ENCODE measurements at regions not wholly inside any gene's neighbourhood (a gene's known extent, or its start where the extent isn't known, plus 50 kb on each side); places are given as distances from the start of the nearest gene placed in this dataset.

- ATAC-seq (ENCODE audit: poor library complexity): no peak
- intact Hi-C loops (cut with DNase I, micrococcal nuclease): no loop called here
These were observed 308.9 kb downstream of the RWDD3 start for GRCh38 chr1:95542936-95543335.

GRCh38 chr1:95547005-95547404 lies 313.0 kb downstream of the RWDD3 start:
- Mint-ChIP-seq H3K4me1 (ENCODE audit: low read depth) (no peaks in the 10 kb centered on the region), H3K27me3 (no peaks in the 10 kb centered on the region), H3K36me3 (ENCODE audit: low read depth) (no peaks in the 10 kb centered on the region), H3K9me3 (peaks cover 3% of the 10 kb centered on the region), H3K27ac (no peak overlapping the region), H3K4me3 (no peak overlapping the region)
- DNase-seq: no peak
- Histone ChIP-seq H3K27ac (ENCODE audit: low read depth in 1 of 2, low read length in 2 of 2) (no peak overlapping the region), H3K4me3 (ENCODE audit: low read length) (no peak overlapping the region), H3K36me3 (ENCODE audit: insufficient read depth, low read length) (no peaks in the 10 kb centered on the region), H3K27me3 (ENCODE audit: control insufficient read depth in 1 of 2, insufficient read depth in 2 of 2, low read length in 2 of 2) (no peaks in the 10 kb centered on the region), H3K9me3 (ENCODE audit: control insufficient read depth in 1 of 2, insufficient read depth in 1 of 2, low read length in 2 of 2) (no peaks in the 10 kb centered on the region), H3K4me1 (ENCODE audit: insufficient read depth, low read length) (no peaks in the 10 kb centered on the region)
- ChIA-PET POLR2A (no interaction called here), CTCF (no interaction called here)
- ATAC-seq (ENCODE audit: poor library complexity): no peak
- TF ChIP-seq CTCF (IDR thresholded peaks at IDR 0.05): no peak
- intact Hi-C loops (cut with DNase I, micrococcal nuclease): no loop called here

More at GRCh38 chr1:95542936-95543335, 308.9 kb downstream of the RWDD3 start:
- H3K27ac ChIP-seq (ENCODE audit: low read depth in 1 of 2, low read length in 2 of 2): no peak overlapping the region
- Mint-ChIP-seq H3K9me3 (no peaks in the 10 kb centered on the region), H3K4me3 (no peak overlapping the region), H3K36me3 (ENCODE audit: low read depth) (no peaks in the 10 kb centered on the region), H3K27ac (no peak overlapping the region), H3K4me1 (ENCODE audit: low read depth) (no peaks in the 10 kb centered on the region), H3K27me3 (no peaks in the 10 kb centered on the region)
- ChIA-PET CTCF (no interaction called here), POLR2A (no interaction called here)
- no peak for TF ChIP-seq CTCF (IDR thresholded peaks at IDR 0.05)
- DNase-seq: no peak
- no peak overlapping the region for H3K4me3 ChIP-seq (ENCODE audit: low read length)
- H3K4me1 ChIP-seq (ENCODE audit: insufficient read depth, low read length): no peaks in the 10 kb centered on the region
- no peaks in the 10 kb centered on the region for H3K9me3 ChIP-seq (ENCODE audit: control insufficient read depth in 1 of 2, insufficient read depth in 1 of 2, low read length in 2 of 2)
- no peaks in the 10 kb centered on the region for H3K36me3 ChIP-seq (ENCODE audit: insufficient read depth, low read length)
- no peaks in the 10 kb centered on the region for H3K27me3 ChIP-seq (ENCODE audit: control insufficient read depth in 1 of 2, insufficient read depth in 2 of 2, low read length in 2 of 2)

GRCh38 chr1:95548211-95548610 lies 314.2 kb downstream of the RWDD3 start:
- H3K36me3 Mint-ChIP-seq (ENCODE audit: low read depth): no peaks in the 10 kb centered on the region
- no peak overlapping the region for H3K4me3 Mint-ChIP-seq
- H3K27ac Mint-ChIP-seq: no peak overlapping the region
- no peaks in the 10 kb centered on the region for H3K4me1 ChIP-seq (ENCODE audit: insufficient read depth, low read length)
- ChIA-PET CTCF (no interaction called here), POLR2A (no interaction called here)
- H3K4me3 ChIP-seq (ENCODE audit: low read length): no peak overlapping the region
- DNase-seq (no peak), ATAC-seq (ENCODE audit: poor library complexity) (no peak)
- intact Hi-C loops (cut with DNase I, micrococcal nuclease): no loop called here
- H3K9me3 ChIP-seq (ENCODE audit: control insufficient read depth in 1 of 2, insufficient read depth in 1 of 2, low read length in 2 of 2): no peaks in the 10 kb centered on the region
- H3K27ac ChIP-seq (ENCODE audit: low read depth in 1 of 2, low read length in 2 of 2): no peak overlapping the region
- no peak for TF ChIP-seq CTCF (IDR thresholded peaks at IDR 0.05)
- H3K27me3 ChIP-seq (ENCODE audit: control insufficient read depth in 1 of 2, insufficient read depth in 2 of 2, low read length in 2 of 2): no peaks in the 10 kb centered on the region
- no peaks in the 10 kb centered on the region for H3K4me1 Mint-ChIP-seq (ENCODE audit: low read depth)
- H3K9me3 Mint-ChIP-seq: peaks cover 3% of the 10 kb centered on the region
- H3K27me3 Mint-ChIP-seq: no peaks in the 10 kb centered on the region
- no peaks in the 10 kb centered on the region for H3K36me3 ChIP-seq (ENCODE audit: insufficient read depth, low read length)
